OCI-LY1 (cell line): ENCODE measurements at regions not wholly inside any gene's neighbourhood (a gene's known extent, or its start where the extent isn't known, plus 50 kb on each side); places are given as distances from the start of the nearest gene placed in this dataset.

Experiments used
- EZH2 ChIP-seq: fragments of 200-600 bp; sonication (generic), shearing (Covaris generic); IDR thresholded peaks from 2 replicates; pipeline ENCODE4 v1.8.0; 2017; ENCODE audit warnings: borderline replicate concordance, mixed run types, mild to moderate bottlenecking, antibody characterized with exemption, low read length, moderate library complexity, mixed read lengths
- TF ChIP-seq, protein P1 (sequence below): fragments of 200-600 bp; sonication (generic), shearing (Covaris generic); IDR thresholded peaks from 2 replicates; pipeline ENCODE4 v1.5.1; 2017; ENCODE audit warnings: mild to moderate bottlenecking, antibody characterized with exemption, low read length, moderate library complexity, mixed read lengths

DNA sequence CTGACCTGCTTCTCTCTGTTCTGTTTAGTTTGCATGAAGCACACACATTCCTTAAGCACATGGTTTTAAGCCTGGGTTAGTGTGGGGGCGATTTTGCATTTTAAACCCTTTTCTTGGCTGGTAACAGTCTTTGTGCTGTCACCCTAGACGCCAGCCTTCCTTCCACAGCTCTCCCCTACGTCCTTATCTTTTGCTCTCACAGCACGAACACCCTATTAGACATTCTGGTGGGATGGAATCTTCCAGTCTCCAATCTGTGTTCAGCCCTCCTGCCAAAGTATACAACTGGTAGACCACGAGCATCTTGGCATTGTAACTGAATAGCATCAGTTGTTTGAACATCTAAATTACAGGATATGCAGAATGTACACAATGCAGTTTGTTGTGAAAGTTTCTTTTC is 316.9 kb upstream of the IRX2 start:
- TF ChIP-seq, protein P1, sequence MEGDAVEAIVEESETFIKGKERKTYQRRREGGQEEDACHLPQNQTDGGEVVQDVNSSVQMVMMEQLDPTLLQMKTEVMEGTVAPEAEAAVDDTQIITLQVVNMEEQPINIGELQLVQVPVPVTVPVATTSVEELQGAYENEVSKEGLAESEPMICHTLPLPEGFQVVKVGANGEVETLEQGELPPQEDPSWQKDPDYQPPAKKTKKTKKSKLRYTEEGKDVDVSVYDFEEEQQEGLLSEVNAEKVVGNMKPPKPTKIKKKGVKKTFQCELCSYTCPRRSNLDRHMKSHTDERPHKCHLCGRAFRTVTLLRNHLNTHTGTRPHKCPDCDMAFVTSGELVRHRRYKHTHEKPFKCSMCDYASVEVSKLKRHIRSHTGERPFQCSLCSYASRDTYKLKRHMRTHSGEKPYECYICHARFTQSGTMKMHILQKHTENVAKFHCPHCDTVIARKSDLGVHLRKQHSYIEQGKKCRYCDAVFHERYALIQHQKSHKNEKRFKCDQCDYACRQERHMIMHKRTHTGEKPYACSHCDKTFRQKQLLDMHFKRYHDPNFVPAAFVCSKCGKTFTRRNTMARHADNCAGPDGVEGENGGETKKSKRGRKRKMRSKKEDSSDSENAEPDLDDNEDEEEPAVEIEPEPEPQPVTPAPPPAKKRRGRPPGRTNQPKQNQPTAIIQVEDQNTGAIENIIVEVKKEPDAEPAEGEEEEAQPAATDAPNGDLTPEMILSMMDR, result no peak
- TF ChIP-seq EZH2, result no peak
